Medulla oblongata (tissue), 1 donor: ENCODE measurements at regions not wholly inside any gene's neighbourhood (a gene's known extent, or its start where the extent isn't known, plus 50 kb on each side); places are given as distances from the start of the nearest gene placed in this dataset.
"Not testable (repeated sequence)": the region's sequence is repeated elsewhere in the genome, so short reads cannot be mapped to it uniquely, and the experiment has no call there.

Source experiments
- DNase-seq: peaks from one replicate; pipeline ENCODE4 v3.0.0-alpha.2; 2015; ENCODE audit errors: extremely low spot score

- no peak for DNase-seq
These were observed 148.5 kb downstream of the NAA11 start for GRCh38 chr4:79177388-79177787.

DNA sequence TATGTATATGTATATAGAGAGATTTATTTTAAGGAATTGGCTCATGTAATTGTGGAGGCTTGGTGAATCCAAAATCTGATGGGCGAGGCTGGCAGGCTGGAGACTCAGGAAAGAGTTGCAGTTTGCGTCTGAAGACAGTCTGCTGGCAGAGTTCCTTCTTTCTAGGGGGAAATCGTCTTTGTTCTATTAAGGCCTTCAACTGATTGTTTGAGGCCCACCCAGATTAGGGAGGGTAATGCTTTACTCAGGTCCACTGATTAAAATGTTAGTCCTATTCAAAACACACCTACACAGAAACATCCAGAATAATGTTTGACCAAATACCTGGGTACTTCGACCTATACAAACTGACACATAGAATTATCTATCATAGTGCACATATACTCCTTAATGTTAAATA lies 149.5 kb downstream of the NAA11 start:
- DNase-seq: no peak

DNA sequence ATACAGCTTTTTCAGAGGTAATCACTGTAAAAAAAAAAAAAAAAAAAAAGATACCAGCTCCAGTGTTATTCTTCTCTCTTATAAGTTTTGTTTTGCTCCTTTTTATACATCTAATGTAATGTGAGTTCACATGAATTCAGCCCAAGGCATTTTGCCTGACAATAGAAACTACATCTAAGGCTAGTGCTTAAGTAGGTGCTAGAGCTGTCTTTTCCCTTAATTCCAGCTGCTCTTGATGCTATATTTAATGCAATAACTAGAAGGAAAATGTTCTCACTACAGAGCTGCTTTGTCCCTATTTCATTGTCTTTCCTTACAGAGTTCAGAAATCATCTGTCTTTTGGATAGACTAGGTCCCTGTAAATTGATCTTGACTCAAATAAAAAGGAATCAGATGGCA lies 150.1 kb downstream of the NAA11 start:
- no peak for DNase-seq

GRCh38 chr4:79174490-79175252 lies 151.2 kb downstream of the NAA11 start:
- DNase-seq: peak; percentile 60

GRCh38 chr4:79173186-79173585 lies 152.7 kb downstream of the NAA11 start:
- no peak for DNase-seq

- DNase-seq: no peak
These were observed 155.8 kb downstream of the NAA11 start for GRCh38 chr4:79170077-79170476.

GRCh38 chr4:79164907-79165610 lies 160.8 kb downstream of the NAA11 start:
- DNase-seq: no peak

- no peak for DNase-seq
These were observed 161.8 kb downstream of the NAA11 start for GRCh38 chr4:79163981-79164490.

DNA sequence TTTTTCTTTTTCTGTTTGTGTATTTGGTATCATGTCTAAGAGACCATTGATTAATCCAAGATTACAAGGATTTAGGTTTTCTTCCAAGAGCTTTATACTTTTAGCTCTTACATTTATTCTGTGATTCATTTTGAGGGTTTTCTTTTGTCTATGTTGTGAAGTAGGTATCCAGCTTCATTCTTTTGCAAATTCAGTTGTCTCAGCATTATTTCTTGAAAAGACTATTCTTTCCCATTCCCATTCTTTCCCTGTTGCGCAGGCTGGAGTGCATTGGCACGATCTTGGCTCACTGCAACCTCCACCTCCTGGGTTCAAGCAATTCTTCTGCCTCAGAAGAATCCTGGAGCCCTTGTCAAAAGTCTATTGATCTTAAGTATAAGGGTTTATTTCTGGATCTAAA lies 164.9 kb downstream of the NAA11 start:
- no peak for DNase-seq

GRCh38 chr4:79158705-79159104 lies 167.2 kb downstream of the NAA11 start:
- not testable (repeated sequence) for DNase-seq

GRCh38 chr4:79155336-79155735 lies 170.5 kb downstream of the NAA11 start:
- DNase-seq: no peak

DNA sequence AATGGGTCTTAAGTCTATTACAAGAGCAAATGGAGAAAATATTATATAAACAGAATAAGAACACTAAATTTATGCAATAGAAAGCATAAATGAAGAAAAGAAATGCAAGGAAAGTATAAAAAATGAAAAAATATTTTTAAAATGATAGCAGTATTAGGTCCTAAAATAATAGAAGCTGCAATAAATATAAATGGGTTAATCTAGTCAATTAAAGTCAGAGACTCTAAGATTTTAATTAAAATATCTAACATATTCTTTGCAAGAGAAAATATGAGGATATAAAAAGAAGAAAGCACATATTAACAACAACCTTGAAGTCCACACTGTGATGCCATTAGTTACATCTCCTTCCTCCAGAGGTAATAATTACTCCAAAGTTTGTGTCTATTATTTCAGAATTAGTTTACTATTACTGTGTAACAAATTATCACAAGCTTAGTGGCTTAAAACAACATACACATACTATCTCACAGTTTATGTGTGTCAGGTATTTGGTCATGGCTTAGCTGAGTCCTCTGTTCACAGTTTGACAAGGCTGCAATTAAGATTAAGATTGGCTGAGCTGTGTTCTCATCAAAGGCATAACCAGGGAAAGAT lies 174.9 kb downstream of the NAA11 start:
- no peak for DNase-seq

- no peak for DNase-seq
These were observed 177.5 kb downstream of the NAA11 start for GRCh38 chr4:79148369-79148768.

DNA sequence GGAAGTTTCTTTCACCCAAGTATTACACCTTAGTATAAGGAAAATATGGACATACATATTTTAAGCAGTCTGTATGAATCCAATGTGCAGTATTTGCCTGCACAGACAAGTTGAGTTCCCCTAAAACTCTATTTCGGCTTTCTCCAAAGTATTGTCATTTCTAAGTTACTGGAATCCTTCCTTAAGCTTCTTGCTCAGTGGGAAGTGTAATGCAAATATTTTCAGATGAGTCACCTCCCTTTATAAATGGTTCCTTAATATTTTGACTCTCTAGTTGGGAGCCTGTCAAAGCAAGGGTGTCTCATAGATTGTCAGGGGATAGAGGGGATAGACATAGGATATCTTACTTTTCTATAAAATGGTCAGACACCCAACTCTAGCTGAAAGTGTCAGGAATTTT lies 178.6 kb downstream of the NAA11 start:
- DNase-seq: no peak

DNA sequence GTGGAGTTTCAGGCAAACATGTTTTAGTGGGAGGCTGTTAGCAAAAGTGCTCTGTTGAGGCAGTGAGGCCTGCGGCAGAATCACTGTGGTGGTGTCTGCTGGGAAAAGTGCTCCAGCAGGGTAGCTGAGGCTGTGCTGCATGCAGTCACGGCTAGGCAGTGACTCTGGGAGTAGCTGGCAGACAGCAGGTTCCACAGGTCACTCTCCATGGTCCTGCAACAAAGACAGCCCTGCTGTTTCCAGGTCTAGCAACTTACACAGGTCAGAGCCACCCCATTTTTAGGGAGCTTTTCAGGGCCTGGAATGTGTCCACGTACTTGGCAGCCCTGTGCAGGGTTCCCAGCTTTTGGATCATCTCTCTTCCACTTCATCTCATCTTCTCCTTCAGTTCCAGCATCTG lies 184.3 kb downstream of the NAA11 start:
- DNase-seq: no peak

GRCh38 chr4:79134767-79135166 lies 191.1 kb downstream of the NAA11 start:
- no peak for DNase-seq

GRCh38 chr4:79132826-79133225 lies 193.0 kb downstream of the NAA11 start:
- no peak for DNase-seq

DNA sequence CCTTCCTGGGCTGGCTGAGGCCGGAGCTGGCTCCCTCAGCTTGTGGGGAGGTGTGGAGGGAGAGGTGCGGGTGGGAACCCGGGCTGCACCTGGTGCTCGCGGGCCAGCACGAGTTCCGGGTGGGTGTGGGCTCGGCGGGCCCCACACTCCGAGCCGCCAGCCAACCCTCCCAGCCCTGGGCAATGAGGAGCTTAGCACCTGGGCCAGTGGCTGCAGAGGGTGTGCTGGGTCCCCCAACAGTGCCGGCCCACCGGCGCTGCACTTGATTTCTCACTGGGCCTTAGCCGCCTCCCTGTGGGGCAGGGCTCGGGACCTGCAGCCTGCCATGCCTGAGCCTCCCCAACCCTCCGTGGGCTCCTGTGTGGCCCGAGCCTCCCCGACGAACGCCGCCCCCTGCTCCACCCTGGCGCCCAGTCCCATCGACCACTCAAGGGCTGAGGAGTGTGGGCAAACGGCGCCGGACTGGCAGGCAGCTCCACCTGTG lies 182.7 kb upstream of the PAQR3 start:
- no peak for DNase-seq

DNA sequence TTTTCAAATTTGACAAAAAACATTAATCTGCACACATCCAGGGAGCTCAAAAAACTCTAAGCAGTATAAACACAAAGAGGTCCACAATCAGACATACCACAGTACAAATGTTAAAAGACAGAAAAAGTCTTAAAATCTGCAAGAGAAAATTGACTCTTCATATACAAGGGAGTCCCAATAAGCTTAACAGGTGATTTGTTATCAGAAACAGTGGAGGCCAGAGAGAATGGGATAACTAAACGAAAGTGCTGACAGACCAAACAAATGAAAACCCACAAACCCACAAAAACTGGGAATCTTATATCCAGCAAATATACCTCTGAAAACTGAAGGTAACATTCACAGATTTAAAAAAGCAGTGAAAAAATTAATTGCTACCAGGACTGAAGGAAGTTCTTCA lies 182.0 kb upstream of the PAQR3 start:
- DNase-seq: no peak

DNA sequence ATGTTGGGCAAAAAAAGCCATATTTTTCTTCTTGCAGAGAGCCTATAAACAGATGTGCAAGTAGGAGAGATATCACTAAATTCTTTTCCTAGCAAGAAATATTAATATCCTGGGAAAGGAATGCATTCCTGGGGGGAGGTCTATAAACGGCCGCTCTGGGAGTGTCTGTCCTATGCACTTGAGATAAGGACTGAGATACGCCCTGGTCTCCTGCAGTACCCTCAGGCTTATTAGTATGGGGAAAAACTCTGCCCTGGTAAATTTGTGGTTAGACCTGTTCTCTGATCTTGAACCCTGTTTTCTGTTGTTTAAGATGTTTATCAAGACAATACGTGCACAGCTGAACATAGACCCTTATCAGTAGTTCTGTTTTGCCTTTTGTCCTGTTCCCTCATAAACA lies 177.8 kb upstream of the PAQR3 start:
- DNase-seq: not testable (repeated sequence)

DNA sequence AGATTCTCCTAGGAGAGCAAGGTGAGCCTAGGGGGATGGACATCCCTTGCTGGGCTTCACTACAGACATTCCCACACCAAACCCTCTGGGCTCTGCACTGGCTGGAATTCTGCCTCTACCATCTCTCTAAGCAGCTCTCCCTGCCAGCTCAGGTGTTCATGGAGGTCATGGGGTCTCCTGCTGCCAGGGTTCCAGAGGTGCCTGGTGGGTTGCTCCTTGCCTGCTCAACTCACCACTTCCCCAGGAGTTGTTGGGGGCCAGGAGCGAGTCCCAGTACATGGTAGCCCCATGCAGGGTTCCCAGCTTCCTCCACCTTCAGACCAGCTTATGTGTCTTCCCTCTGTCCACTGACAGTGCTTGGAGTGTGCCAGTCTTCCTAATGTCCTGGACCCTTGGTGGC lies 167.8 kb upstream of the PAQR3 start:
- no peak for DNase-seq

- no peak for DNase-seq
These were observed 149.9 kb upstream of the PAQR3 start for GRCh38 chr4:79088946-79089691.
